Loucy (cell line): ENCODE measurements at regions not wholly inside any gene's neighbourhood (a gene's known extent, or its start where the extent isn't known, plus 50 kb on each side); places are given as distances from the start of the nearest gene placed in this dataset.
A peak's percentile ranks its signal among the peaks of the same experiment; 100 is the strongest.

Experiments used
- H2AFZ ChIP-seq: fragments of 200-600 bp; sonication (generic); 2 replicates; pipeline ENCODE4 v1.6.0; 2016; ENCODE audit warnings: antibody characterized with exemption, mild to moderate bottlenecking, low read length, moderate library complexity
- H3F3A ChIP-seq: fragments of 200-600 bp; 2 replicates; pipeline ENCODE4 v1.6.0; 2016; ENCODE audit warnings: antibody characterized with exemption, low read depth, mild to moderate bottlenecking
- H3K27me3 ChIP-seq: fragments of 200-600 bp; sonication (generic); 2 replicates; pipeline ENCODE4 v1.6.1; 2014; ENCODE audit warnings: low read length, mild to moderate bottlenecking; ENCODE audit not compliant: insufficient read depth, poor library complexity, severe bottlenecking
- H3K36me3 ChIP-seq: fragments of 200-600 bp; sonication (generic); 2 replicates; pipeline ENCODE4 v1.6.1; 2016; ENCODE audit warnings: low read length; ENCODE audit not compliant: insufficient read depth
- H3K4me1 ChIP-seq: fragments of 200-600 bp; sonication (generic); 2 replicates; pipeline ENCODE4 v1.5.1; 2014; ENCODE audit warnings: low read length, mild to moderate bottlenecking; ENCODE audit not compliant: insufficient read depth, poor library complexity, severe bottlenecking
- H3K4me2 ChIP-seq: fragments of 200-600 bp; sonication (generic); 2 replicates; pipeline ENCODE4 v1.6.0; 2014; ENCODE audit warnings: antibody characterized with exemption, low read length, low read depth, mild to moderate bottlenecking; ENCODE audit not compliant: poor library complexity, severe bottlenecking
- H3K4me3 ChIP-seq: fragments of 200-600 bp; sonication (generic); 2 replicates; pipeline ENCODE4 v1.5.1; 2014; ENCODE audit warnings: low read length, mild to moderate bottlenecking, mixed read lengths; ENCODE audit not compliant: poor library complexity, severe bottlenecking
- H3K79me2 ChIP-seq: fragments of 200-600 bp; sonication (generic); 2 replicates; pipeline ENCODE4 v1.6.1; 2014; ENCODE audit warnings: low read length; ENCODE audit not compliant: insufficient read depth
- H3K9ac ChIP-seq: fragments of 200-600 bp; sonication (generic); 2 replicates; pipeline ENCODE4 v1.6.0; 2014; ENCODE audit warnings: mild to moderate bottlenecking, low read depth, low read length, moderate library complexity; ENCODE audit not compliant: poor library complexity, severe bottlenecking
- H3K9me2 ChIP-seq: fragments of 200-600 bp; sonication (generic); replicated peaks from 2 replicates; pipeline ENCODE4 v1.6.1; 2016; ENCODE audit warnings: low read depth, low read length, mixed read lengths
- H3K9me3 ChIP-seq: fragments of 200-600 bp; sonication (generic); 2 replicates; pipeline ENCODE4 v1.6.1; 2014; ENCODE audit warnings: mild to moderate bottlenecking, antibody characterized with exemption, low read length, low read depth; ENCODE audit not compliant: insufficient read depth
- H4K20me1 ChIP-seq: fragments of 200-600 bp; sonication (generic); 2 replicates; pipeline ENCODE4 v1.6.0; 2014; ENCODE audit warnings: antibody characterized with exemption, low read length, mild to moderate bottlenecking; ENCODE audit not compliant: insufficient read depth, poor library complexity, severe bottlenecking
- CTCF ChIP-seq: fragments of 200-600 bp; sonication (generic); conservative IDR thresholded peaks from 2 replicates; pipeline ENCODE4 v1.5.1; 2014; ENCODE audit warnings: mild to moderate bottlenecking, antibody characterized with exemption, low read length
- EZH2phosphoT487 ChIP-seq: fragments of 200-600 bp; IDR thresholded peaks from 2 replicates; pipeline ENCODE4 v1.6.1; 2018; ENCODE audit warnings: antibody characterized with exemption, mild to moderate bottlenecking, moderate library complexity, borderline replicate concordance

- H3K79me2 ChIP-seq: no peaks in the 10 kb centered on the region
- no peak overlapping the region for H3K9ac ChIP-seq
- peak overlapping the region; percentile 47 for H2AFZ ChIP-seq
- no peak for TF ChIP-seq CTCF
- TF ChIP-seq EZH2phosphoT487: no peak
- 0 out of 2 replicates have a peak, but pooled peaks cover 2% of the 10 kb centered on the region for H3F3A ChIP-seq
- no peak overlapping the region for H3K4me3 ChIP-seq
- no peaks in the 10 kb centered on the region for H3K4me1 ChIP-seq
- H3K36me3 ChIP-seq: no peaks in the 10 kb centered on the region
- H3K4me2 ChIP-seq: no peak overlapping the region
- H3K27me3 ChIP-seq: no peaks in the 10 kb centered on the region
- no peaks in the 10 kb centered on the region for H3K9me3 ChIP-seq
- no peaks in the 10 kb centered on the region for H3K9me2 ChIP-seq
- no peaks in the 10 kb centered on the region for H4K20me1 ChIP-seq
Measured at GRCh38 chr4:133799717-133800315, 401.8 kb downstream of the PABPC4L start.

GRCh38 chr4:133777661-133778060, 423.9 kb downstream of the PABPC4L start:
- TF ChIP-seq CTCF: no peak
- no peak for TF ChIP-seq EZH2phosphoT487
- no peaks in the 10 kb centered on the region for H3K27me3 ChIP-seq

GRCh38 chr4:133776961-133777360, 424.6 kb downstream of the PABPC4L start:
- Histone ChIP-seq H3K4me2 (no peak overlapping the region), H3K9me2 (no peaks in the 10 kb centered on the region), H3K4me1 (no peaks in the 10 kb centered on the region), H3F3A (no peaks in the 10 kb centered on the region), H4K20me1 (no peaks in the 10 kb centered on the region), H3K4me3 (no peak overlapping the region), H3K9ac (no peak overlapping the region), H2AFZ (no peak overlapping the region), H3K36me3 (no peaks in the 10 kb centered on the region), H3K9me3 (no peaks in the 10 kb centered on the region), H3K27me3 (no peaks in the 10 kb centered on the region), H3K79me2 (no peaks in the 10 kb centered on the region)
- TF ChIP-seq EZH2phosphoT487 (no peak), CTCF (no peak)

More at GRCh38 chr4:133777661-133778060, 423.9 kb downstream of the PABPC4L start:
- H3K9me2 ChIP-seq: no peaks in the 10 kb centered on the region
- no peak overlapping the region for H2AFZ ChIP-seq
- no peaks in the 10 kb centered on the region for H3K36me3 ChIP-seq
- no peaks in the 10 kb centered on the region for H3F3A ChIP-seq
- no peaks in the 10 kb centered on the region for H3K79me2 ChIP-seq
- H3K9me3 ChIP-seq: no peaks in the 10 kb centered on the region
- H3K4me3 ChIP-seq: no peak overlapping the region
- H4K20me1 ChIP-seq: no peaks in the 10 kb centered on the region
- H3K9ac ChIP-seq: no peak overlapping the region
- no peak overlapping the region for H3K4me2 ChIP-seq
- H3K4me1 ChIP-seq: no peaks in the 10 kb centered on the region
